ENCODE measurements at regions not wholly inside any gene's neighbourhood (a gene's known extent, or its start where the extent isn't known, plus 50 kb on each side); places are given as distances from the start of the nearest gene placed in this dataset.

DNA sequence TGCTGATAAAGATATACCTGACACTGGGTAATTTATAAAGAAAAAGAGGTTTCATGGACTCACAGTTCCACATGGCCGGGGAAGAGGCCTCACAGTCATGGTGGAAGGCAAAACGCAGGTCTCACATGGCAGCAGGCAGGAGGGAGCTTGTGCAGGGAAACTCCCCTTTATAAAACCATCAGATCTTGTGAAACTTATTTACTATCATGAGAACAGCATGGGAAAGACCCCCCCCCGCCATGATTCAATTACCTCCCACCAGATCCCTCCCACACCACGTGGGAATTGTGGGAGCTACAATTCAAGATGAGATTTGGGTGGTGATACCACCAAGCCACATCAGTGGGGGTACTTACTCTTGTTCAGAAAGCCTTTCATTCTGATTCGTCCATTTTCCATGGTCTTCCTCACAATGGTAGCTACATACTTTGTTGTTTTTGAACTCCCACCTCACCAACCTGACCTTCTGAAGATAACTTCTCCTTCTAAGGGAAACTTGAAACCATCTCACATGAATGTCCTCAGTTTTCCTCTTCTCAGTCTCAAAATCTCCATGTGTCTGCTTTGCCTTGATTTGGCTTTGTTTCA lies 275.6 kb upstream of the PROK2 start:
- H3K4me3 ChIP-seq (IDR thresholded peaks at IDR 0.05; ENCODE audit: insufficient read depth, low read depth, low read length): no peak overlapping the region
- H3K79me2 ChIP-seq (ENCODE audit: insufficient read depth, low read depth): no peaks in the 10 kb centered on the region
- H3K4me1 ChIP-seq (ENCODE audit: low read depth, poor library complexity, severe bottlenecking): no peaks in the 10 kb centered on the region
- TF ChIP-seq, protein P1, sequence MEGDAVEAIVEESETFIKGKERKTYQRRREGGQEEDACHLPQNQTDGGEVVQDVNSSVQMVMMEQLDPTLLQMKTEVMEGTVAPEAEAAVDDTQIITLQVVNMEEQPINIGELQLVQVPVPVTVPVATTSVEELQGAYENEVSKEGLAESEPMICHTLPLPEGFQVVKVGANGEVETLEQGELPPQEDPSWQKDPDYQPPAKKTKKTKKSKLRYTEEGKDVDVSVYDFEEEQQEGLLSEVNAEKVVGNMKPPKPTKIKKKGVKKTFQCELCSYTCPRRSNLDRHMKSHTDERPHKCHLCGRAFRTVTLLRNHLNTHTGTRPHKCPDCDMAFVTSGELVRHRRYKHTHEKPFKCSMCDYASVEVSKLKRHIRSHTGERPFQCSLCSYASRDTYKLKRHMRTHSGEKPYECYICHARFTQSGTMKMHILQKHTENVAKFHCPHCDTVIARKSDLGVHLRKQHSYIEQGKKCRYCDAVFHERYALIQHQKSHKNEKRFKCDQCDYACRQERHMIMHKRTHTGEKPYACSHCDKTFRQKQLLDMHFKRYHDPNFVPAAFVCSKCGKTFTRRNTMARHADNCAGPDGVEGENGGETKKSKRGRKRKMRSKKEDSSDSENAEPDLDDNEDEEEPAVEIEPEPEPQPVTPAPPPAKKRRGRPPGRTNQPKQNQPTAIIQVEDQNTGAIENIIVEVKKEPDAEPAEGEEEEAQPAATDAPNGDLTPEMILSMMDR (conservative IDR thresholded peaks at IDR 0.05; ENCODE audit: low read depth, low read length): no peak
- H4K20me1 ChIP-seq (ENCODE audit: insufficient read depth): no peaks in the 10 kb centered on the region
- H3K27me3 ChIP-seq (ENCODE audit: insufficient read depth, low read depth): no peaks in the 10 kb centered on the region
- H2AFZ ChIP-seq (ENCODE audit: low read depth): no peak overlapping the region
- H3K9ac ChIP-seq: no peak overlapping the region
- H3K27ac ChIP-seq: no peak overlapping the region
- no peaks in the 10 kb centered on the region for H3K36me3 ChIP-seq (ENCODE audit: insufficient read depth)
- H3K4me2 ChIP-seq: no peak overlapping the region

DNA sequence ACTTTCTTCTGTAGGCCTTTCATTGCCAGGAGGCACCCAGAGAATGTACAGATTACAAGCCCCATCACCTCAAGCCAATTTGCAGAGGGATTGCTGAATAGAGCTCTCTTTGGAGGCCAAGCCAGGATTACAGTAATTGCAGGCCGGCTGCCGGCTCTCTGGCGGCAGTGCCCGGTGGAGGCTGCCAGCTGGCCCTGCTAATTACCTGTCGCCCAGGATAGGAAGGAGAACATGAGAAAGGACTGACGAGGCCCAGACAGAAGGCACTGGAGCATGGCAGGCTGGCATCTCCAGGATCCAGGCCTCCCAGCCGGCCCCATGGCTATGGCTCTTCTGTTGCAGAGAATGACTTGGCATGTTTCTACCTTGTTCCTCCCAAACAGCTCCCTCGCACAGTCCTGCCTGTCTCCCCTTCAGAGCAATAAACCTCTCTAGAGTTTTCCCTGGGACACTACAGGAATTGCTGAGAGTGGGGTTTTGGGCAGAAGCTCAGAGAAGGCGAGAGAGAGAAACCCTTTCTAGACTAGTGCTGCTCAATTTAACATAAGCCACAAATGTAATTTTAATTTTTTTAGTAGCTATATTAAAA lies 273.6 kb upstream of the PROK2 start:
- no peaks in the 10 kb centered on the region for H3K36me3 ChIP-seq (ENCODE audit: insufficient read depth)
- H3K27me3 ChIP-seq (ENCODE audit: insufficient read depth, low read depth): no peaks in the 10 kb centered on the region
- no peak overlapping the region for H3K4me3 ChIP-seq (IDR thresholded peaks at IDR 0.05; ENCODE audit: insufficient read depth, low read depth, low read length)
- H3K9ac ChIP-seq: no peak overlapping the region
- no peaks in the 10 kb centered on the region for H3K79me2 ChIP-seq (ENCODE audit: insufficient read depth, low read depth)
- H3K4me2 ChIP-seq: no peak overlapping the region
- no peaks in the 10 kb centered on the region for H4K20me1 ChIP-seq (ENCODE audit: insufficient read depth)
- no peak overlapping the region for H2AFZ ChIP-seq (ENCODE audit: low read depth)
- TF ChIP-seq, protein P1 (conservative IDR thresholded peaks at IDR 0.05; ENCODE audit: low read depth, low read length): no peak
- no peaks in the 10 kb centered on the region for H3K4me1 ChIP-seq (ENCODE audit: low read depth, poor library complexity, severe bottlenecking)
- no peak overlapping the region for H3K27ac ChIP-seq

DNA sequence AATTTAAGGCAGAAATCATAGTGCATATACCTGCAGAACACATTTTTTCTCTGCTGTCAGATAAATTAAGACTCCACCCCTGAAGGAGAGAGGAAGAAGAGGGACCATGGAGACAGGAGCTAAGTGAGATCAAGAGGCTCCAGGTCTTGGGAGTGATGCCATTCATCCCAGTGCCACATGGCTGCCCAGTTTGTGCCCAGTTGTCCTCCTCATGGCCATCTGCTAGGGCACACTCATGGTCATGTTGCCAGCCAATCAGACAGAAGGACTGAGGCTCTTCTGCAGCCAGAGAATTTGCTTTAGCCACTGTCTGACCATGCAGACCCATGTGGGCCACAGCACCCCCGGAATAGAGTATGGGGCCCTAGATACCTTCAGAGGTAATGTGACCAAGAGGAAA lies 270.5 kb upstream of the PROK2 start:
- Histone ChIP-seq H3K4me3 (IDR thresholded peaks at IDR 0.05; ENCODE audit: insufficient read depth, low read depth, low read length) (no peak overlapping the region), H3K27ac (no peak overlapping the region), H3K79me2 (ENCODE audit: insufficient read depth, low read depth) (no peaks in the 10 kb centered on the region), H3K4me1 (ENCODE audit: low read depth, poor library complexity, severe bottlenecking) (no peaks in the 10 kb centered on the region), H4K20me1 (ENCODE audit: insufficient read depth) (no peaks in the 10 kb centered on the region), H2AFZ (ENCODE audit: low read depth) (no peak overlapping the region), H3K9ac (no peak overlapping the region), H3K36me3 (ENCODE audit: insufficient read depth) (no peaks in the 10 kb centered on the region), H3K4me2 (no peak overlapping the region), H3K27me3 (ENCODE audit: insufficient read depth, low read depth) (no peaks in the 10 kb centered on the region)
- TF ChIP-seq, protein P1 (conservative IDR thresholded peaks at IDR 0.05; ENCODE audit: low read depth, low read length): no peak

- Histone ChIP-seq H4K20me1 (ENCODE audit: insufficient read depth) (no peaks in the 10 kb centered on the region), H3K4me2 (no peak overlapping the region), H3K27me3 (ENCODE audit: insufficient read depth, low read depth) (no peaks in the 10 kb centered on the region), H3K79me2 (ENCODE audit: insufficient read depth, low read depth) (no peaks in the 10 kb centered on the region), H3K4me3 (IDR thresholded peaks at IDR 0.05; ENCODE audit: insufficient read depth, low read depth, low read length) (no peak overlapping the region), H2AFZ (ENCODE audit: low read depth) (no peak overlapping the region), H3K36me3 (ENCODE audit: insufficient read depth) (no peaks in the 10 kb centered on the region), H3K27ac (no peak overlapping the region), H3K9ac (no peak overlapping the region), H3K4me1 (ENCODE audit: low read depth, poor library complexity, severe bottlenecking) (no peaks in the 10 kb centered on the region)
- TF ChIP-seq, protein P1 (conservative IDR thresholded peaks at IDR 0.05; ENCODE audit: low read depth, low read length): no peak
Observed at GRCh38 chr3:72054976-72055375, 270.0 kb upstream of the PROK2 start.
